ENCODE measurements at regions not wholly inside any gene's neighbourhood (a gene's known extent, or its start where the extent isn't known, plus 50 kb on each side); places are given as distances from the start of the nearest gene placed in this dataset.

- TF ChIP-seq CTCF (IDR thresholded peaks at IDR 0.05) = no peak
- no peak for TF ChIP-seq POLR2AphosphoS5 (IDR thresholded peaks at IDR 0.05; ENCODE audit: insufficient read depth in 1 of 2, low read depth in 1 of 2)
Observed at GRCh38 chr10:83539528-83540308, 599.6 kb upstream of the GHITM start.

All from vagina (tissue), 2 donors.